ENCODE measurements at regions not wholly inside any gene's neighbourhood (a gene's known extent, or its start where the extent isn't known, plus 50 kb on each side); places are given as distances from the start of the nearest gene placed in this dataset.

- TF ChIP-seq POLR2A (IDR thresholded peaks at IDR 0.05) (no peak), CTCF (IDR thresholded peaks at IDR 0.05) (no peak), EP300 (IDR thresholded peaks at IDR 0.05; ENCODE audit: low read depth) (no peak)
Observed at GRCh38 chr1:55635856-55636255, 420.7 kb upstream of the USP24 start.
